GM12874 (cell line): ENCODE measurements at regions not wholly inside any gene's neighbourhood (a gene's known extent, or its start where the extent isn't known, plus 50 kb on each side); places are given as distances from the start of the nearest gene placed in this dataset.

Experiments used
- CTCF ChIP-seq: IDR thresholded peaks from 2 replicates; pipeline ENCODE4 v1.5.1; 2011; ENCODE audit warnings: low read depth, mild to moderate bottlenecking, control low read depth, low read length, moderate library complexity; ENCODE audit not compliant: insufficient read depth

- TF ChIP-seq CTCF, result no peak
Measured at GRCh38 chr14:80446356-80446755, 235.1 kb upstream of the DIO2 start.

- no peak for TF ChIP-seq CTCF
Measured at GRCh38 chr14:80445605-80446004, 234.3 kb upstream of the DIO2 start.

GRCh38 chr14:80434574-80435321 lies 223.4 kb upstream of the DIO2 start:
- TF ChIP-seq CTCF, result no peak

- no peak for TF ChIP-seq CTCF
Measured at GRCh38 chr14:80433811-80434210, 222.5 kb upstream of the DIO2 start.

GRCh38 chr14:80428671-80429070 lies 217.4 kb upstream of the DIO2 start:
- no peak for TF ChIP-seq CTCF

GRCh38 chr14:80428171-80428570 lies 216.9 kb upstream of the DIO2 start:
- TF ChIP-seq CTCF, result no peak

GRCh38 chr14:80427101-80427500 lies 215.8 kb upstream of the DIO2 start:
- no peak for TF ChIP-seq CTCF
